CD14-positive monocyte (primary cell): ENCODE measurements at regions not wholly inside any gene's neighbourhood (a gene's known extent, or its start where the extent isn't known, plus 50 kb on each side); places are given as distances from the start of the nearest gene placed in this dataset.

Source experiments
- DNase-seq, 3 donors: peaks; one replicate each; pipeline ENCODE4 v3.0.0-alpha.2; 2011 to 2022
- H2AFZ ChIP-seq: 2 replicates; pipeline ENCODE4 v1.6.0; 2012; ENCODE audit warnings: mild to moderate bottlenecking, low read depth, low read length, inconsistent platforms; ENCODE audit not compliant: insufficient read depth, poor library complexity, severe bottlenecking
- H3K27ac ChIP-seq, 2 donors: 1 replicate in 1 of 2; 2 replicates in 1 of 2; pipeline ENCODE4 v1.5.1; 2012 to 2013; ENCODE audit warnings: low read length in 2 of 2, control low read depth in 1 of 2, inconsistent platforms in 1 of 2, low read depth in 1 of 2, mild to moderate bottlenecking in 1 of 2
- H3K27me3 ChIP-seq, 2 donors: one replicate each; pipeline versions ENCODE4 v1.6.0 to v1.6.1; 2011 to 2013; ENCODE audit warnings: low read length in 2 of 2; ENCODE audit not compliant: control insufficient read depth in 2 of 2, insufficient read depth in 2 of 2
- H3K36me3 ChIP-seq, 2 donors: replicated peaks in 1 of 2; 1 replicate in 1 of 2; 2 replicates in 1 of 2; pipeline versions ENCODE4 v1.5.1 to v1.6.1; 2012 to 2013; ENCODE audit warnings: low read length in 2 of 2, control low read depth in 1 of 2, inconsistent platforms in 1 of 2, mild to moderate bottlenecking in 1 of 2; ENCODE audit not compliant: insufficient read depth in 2 of 2, control insufficient read depth in 1 of 2
- H3K4me1 ChIP-seq, 2 donors: 1 replicate in 1 of 2; 2 replicates in 1 of 2; pipeline versions ENCODE4 v1.5.1 to v1.6.1; 2012 to 2013; ENCODE audit warnings: low read length in 2 of 2, control low read depth in 1 of 2, inconsistent platforms in 1 of 2, mild to moderate bottlenecking in 1 of 2, moderate library complexity in 1 of 2; ENCODE audit not compliant: insufficient read depth in 2 of 2, control insufficient read depth in 1 of 2
- H3K4me2 ChIP-seq: replicated peaks from 2 replicates; pipeline ENCODE3; 2012; ENCODE audit warnings: low read length, moderate library complexity, mild to moderate bottlenecking; ENCODE audit not compliant: poor library complexity, severe bottlenecking; ENCODE audit errors: extremely low read depth
- H3K4me3 ChIP-seq, 3 experiments: fragments of 200-600 bp in 1 of 3; sonication (generic) in 1 of 3; replicated peaks in 1 of 3; 1 replicate in 2 of 3; 2 replicates in 1 of 3; pipeline ENCODE4 v1.5.1; 2011 to 2013; ENCODE audit warnings: low read length in 3 of 3, mild to moderate bottlenecking in 3 of 3, control low read depth in 2 of 3, low read depth in 2 of 3, inconsistent platforms in 1 of 3, moderate library complexity in 1 of 3
- H3K79me2 ChIP-seq: 2 replicates; pipeline ENCODE4 v1.6.0; 2012; ENCODE audit warnings: mild to moderate bottlenecking, control low read depth, inconsistent platforms, low read length, moderate library complexity; ENCODE audit not compliant: insufficient read depth
- H3K9ac ChIP-seq: 2 replicates; pipeline ENCODE4 v1.6.0; 2017; ENCODE audit warnings: low read length, mild to moderate bottlenecking; ENCODE audit not compliant: insufficient read depth, poor library complexity, severe bottlenecking
- H3K9me3 ChIP-seq, 2 donors: replicated peaks in 1 of 2; 1 replicate in 1 of 2; 2 replicates in 1 of 2; pipeline versions ENCODE4 v1.5.1 to v1.6.1; 2012 to 2013; ENCODE audit warnings: low read length in 2 of 2, control low read depth in 1 of 2; ENCODE audit not compliant: control insufficient read depth in 1 of 2, insufficient read depth in 1 of 2
- H4K20me1 ChIP-seq: 2 replicates; pipeline ENCODE4 v1.6.0; 2012; ENCODE audit warnings: mild to moderate bottlenecking, low read length, control low read depth, moderate library complexity; ENCODE audit not compliant: insufficient read depth
- H3K27ac Mint-ChIP-seq, 7 donors: one replicate each; pipeline ENCODE4 v1.8.0; 2020; ENCODE audit warnings: mild to moderate bottlenecking in 7 of 7, mixed read lengths in 7 of 7, moderate library complexity in 6 of 7, inconsistent platforms in 2 of 7
- H3K27me3 Mint-ChIP-seq, 3 donors: one replicate each; pipeline ENCODE4 v1.8.0; 2021 to 2022; ENCODE audit warnings: low read depth in 3 of 3, mild to moderate bottlenecking in 3 of 3, mixed read lengths in 3 of 3, moderate library complexity in 3 of 3, inconsistent platforms in 1 of 3
- H3K36me3 Mint-ChIP-seq, 2 donors: one replicate each; pipeline ENCODE4 v1.8.0; 2020; ENCODE audit warnings: mixed read lengths in 2 of 2, inconsistent platforms in 1 of 2, mild to moderate bottlenecking in 1 of 2
- H3K4me1 Mint-ChIP-seq: one replicate; pipeline ENCODE4 v1.8.0; 2020; ENCODE audit warnings: mild to moderate bottlenecking, mixed read lengths
- H3K4me3 Mint-ChIP-seq, 2 donors: one replicate each; pipeline ENCODE4 v1.8.0; 2020; ENCODE audit warnings: mild to moderate bottlenecking in 2 of 2, mixed read lengths in 2 of 2, moderate library complexity in 1 of 2
- H3K9me3 Mint-ChIP-seq, 7 donors: one replicate each; pipeline ENCODE4 v1.8.0; 2020 to 2022; ENCODE audit warnings: mixed read lengths in 7 of 7, mild to moderate bottlenecking in 6 of 7, moderate library complexity in 6 of 7, inconsistent platforms in 2 of 7
- CTCF ChIP-seq: fragments of 200-600 bp; IDR thresholded peaks from one replicate; pipeline ENCODE4 v1.8.0; 2022; ENCODE audit warnings: antibody characterized with exemption, mild to moderate bottlenecking
- WGBS: methylation state at CpG from one replicate; pipeline ENCODE4 v1.1.5; 2013; ENCODE audit warnings: missing lambda C conversion rate; ENCODE audit not compliant: insufficient coverage; 5-methylcytosine and 5-hydroxymethylcytosine counted together
- intact Hi-C, 2 donors: fragments of 100-400 bp; cut with micrococcal nuclease; formaldehyde crosslinking; loops; one replicate each; pipeline versions ENCODE4 v1.15.0 to v1.15.1; 2023

GRCh38 chr16:65185241-65185778 is 63.4 kb upstream of the CDH11 start:
- no peak overlapping the region for H3K27ac Mint-ChIP-seq
- Histone ChIP-seq H4K20me1 (no peaks in the 10 kb centered on the region), H3K4me1 (no peaks in the 10 kb centered on the region), H3K9ac (no peak overlapping the region), H3K27ac (no peak overlapping the region), H3K4me3 (no peak overlapping the region), H3K36me3 (no peaks in the 10 kb centered on the region), H3K9me3 (no peaks in the 10 kb centered on the region), H3K79me2 (no peaks in the 10 kb centered on the region), H3K4me2 (no peak overlapping the region), H2AFZ (no peak overlapping the region), H3K27me3 (no peaks in the 10 kb centered on the region)
- no peak overlapping the region for H3K4me3 Mint-ChIP-seq
- peaks cover 0 to 1% (median 0%) of the 10 kb centered on the region in 3 donors for H3K27me3 Mint-ChIP-seq
- WGBS: 40% methylated on average over 1 of the region's 3 CpGs
- no peaks in the 10 kb centered on the region for H3K36me3 Mint-ChIP-seq
- intact Hi-C loops: no loop called here
- no peak for TF ChIP-seq CTCF
- H3K4me1 Mint-ChIP-seq: no peaks in the 10 kb centered on the region
- no peak for DNase-seq
- H3K9me3 Mint-ChIP-seq: peaks cover 0 to 3% (median 0%) of the 10 kb centered on the region in 7 donors

- H3K9ac ChIP-seq: no peak overlapping the region
- Mint-ChIP-seq H3K27ac (no peak overlapping the region), H3K27me3 (peaks cover 0 to 1% (median 0%) of the 10 kb centered on the region in 3 donors), H3K9me3 (peaks cover 0 to 3% (median 0%) of the 10 kb centered on the region in 7 donors), H3K4me1 (no peaks in the 10 kb centered on the region), H3K4me3 (no peak overlapping the region), H3K36me3 (no peaks in the 10 kb centered on the region)
- H3K27me3 ChIP-seq: no peaks in the 10 kb centered on the region
- H3K36me3 ChIP-seq: no peaks in the 10 kb centered on the region
- no peaks in the 10 kb centered on the region for H4K20me1 ChIP-seq
- WGBS: 83% methylated on average over 2 of the region's 4 CpGs
- intact Hi-C loops: no loop called here
- TF ChIP-seq CTCF: no peak
- no peaks in the 10 kb centered on the region for H3K79me2 ChIP-seq
- no peak overlapping the region for H2AFZ ChIP-seq
- H3K27ac ChIP-seq: no peak overlapping the region
- H3K4me2 ChIP-seq: no peak overlapping the region
- no peaks in the 10 kb centered on the region for H3K9me3 ChIP-seq
- no peaks in the 10 kb centered on the region for H3K4me1 ChIP-seq
- no peak for DNase-seq
- no peak overlapping the region for H3K4me3 ChIP-seq
Observed at GRCh38 chr16:65181071-65181561, 59.3 kb upstream of the CDH11 start.
